GM19468 (cell line): ENCODE measurements at regions not wholly inside any gene's neighbourhood (a gene's known extent, or its start where the extent isn't known, plus 50 kb on each side); places are given as distances from the start of the nearest gene placed in this dataset.
"Not testable (repeated sequence)": the region's sequence is repeated elsewhere in the genome, so short reads cannot be mapped to it uniquely, and the experiment has no call there.

ENCODE experiments used
- ATAC-seq: cut with Tn5 transposase; IDR thresholded peaks from one replicate; pipeline ENCODE4 v1.9.1; 2021; ENCODE audit warnings: mild to moderate bottlenecking, moderate library complexity, moderate number of reproducible peaks; ENCODE audit not compliant: unreplicated experiment; ENCODE audit errors: extremely low read depth

GRCh38 chr7:86391813-86392212, 251.9 kb upstream of the GRM3 start:
- no peak for ATAC-seq

DNA sequence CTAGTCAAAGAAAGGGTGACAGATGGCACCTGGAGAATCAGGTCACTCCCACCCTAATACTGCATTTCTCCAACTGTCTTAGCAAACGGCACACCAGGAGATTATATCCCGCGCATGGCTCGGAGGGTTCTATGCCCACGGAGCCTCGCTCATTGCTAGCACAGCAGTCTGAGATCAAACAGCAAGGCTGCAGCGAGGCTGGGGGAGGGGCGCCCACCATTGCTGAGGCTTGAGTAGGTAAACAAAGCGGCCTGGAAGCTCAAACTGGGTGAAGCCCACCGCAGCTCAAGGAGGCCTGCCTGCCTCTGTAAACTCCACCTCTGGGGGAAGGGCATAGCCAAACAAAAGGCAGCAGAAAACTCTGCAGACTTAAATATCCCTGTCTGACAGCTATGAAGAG, 268.1 kb upstream of the GRM3 start:
- ATAC-seq = not testable (repeated sequence)

GRCh38 chr7:86372262-86372661, 271.4 kb upstream of the GRM3 start:
- ATAC-seq = no peak

GRCh38 chr7:86366946-86367345, 276.8 kb upstream of the GRM3 start:
- ATAC-seq = no peak

DNA sequence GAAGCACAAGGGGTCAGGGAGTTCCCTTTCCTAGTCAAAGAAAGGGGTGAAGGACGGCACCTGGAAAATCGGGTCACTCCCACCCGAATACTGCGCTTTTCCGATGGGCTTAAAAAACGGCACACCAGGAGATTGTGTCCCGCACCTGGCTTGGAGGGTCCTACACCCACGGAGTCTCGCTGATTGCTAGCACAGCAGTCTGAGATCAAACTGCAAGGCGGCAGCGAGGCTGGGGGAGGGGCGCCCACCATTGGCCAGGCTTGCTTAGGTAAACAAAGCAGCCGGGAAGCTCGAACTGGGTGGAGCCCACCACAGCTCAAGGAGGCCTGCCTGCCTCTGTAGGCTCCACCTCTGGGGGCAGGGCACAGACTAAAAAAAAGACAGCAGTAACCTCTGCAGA, 303.3 kb upstream of the GRM3 start:
- ATAC-seq = not testable (repeated sequence)

- no peak for ATAC-seq
Observed at GRCh38 chr7:86339051-86339450, 304.7 kb upstream of the GRM3 start.

- ATAC-seq = no peak
Observed at GRCh38 chr7:86328801-86329433, 314.8 kb upstream of the GRM3 start.

DNA sequence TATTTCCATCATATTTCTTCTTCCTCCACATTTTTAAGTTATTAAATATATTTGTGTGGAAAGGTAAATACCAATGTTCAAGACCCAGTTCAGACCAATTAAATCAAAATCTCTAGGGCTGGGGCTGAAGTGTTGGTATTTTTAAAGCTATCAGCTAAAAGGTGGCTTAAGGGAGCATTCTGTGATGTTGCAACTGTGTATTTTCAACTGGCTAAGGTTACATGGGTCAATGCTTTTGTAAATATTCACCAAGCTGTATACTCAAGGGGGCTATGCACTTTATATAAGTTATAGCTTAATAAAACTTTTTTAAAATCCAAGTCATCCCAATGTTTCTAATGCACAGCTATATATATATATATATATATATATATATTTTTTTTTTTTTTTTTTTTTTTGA, 316.9 kb upstream of the GRM3 start:
- no peak for ATAC-seq

- ATAC-seq = no peak
Observed at GRCh38 chr7:86320889-86321288, 322.8 kb upstream of the GRM3 start.

- no peak for ATAC-seq
Observed at GRCh38 chr7:86320341-86320740, 323.4 kb upstream of the GRM3 start.

GRCh38 chr7:86313842-86314241, 329.9 kb upstream of the GRM3 start:
- ATAC-seq = no peak

GRCh38 chr7:86301301-86301700, 342.4 kb upstream of the GRM3 start:
- no peak for ATAC-seq

- no peak for ATAC-seq
Observed at GRCh38 chr7:86295526-86295925, 348.2 kb upstream of the GRM3 start.

GRCh38 chr7:86282014-86282682, 361.6 kb upstream of the GRM3 start:
- ATAC-seq = no peak

- no peak for ATAC-seq
Observed at GRCh38 chr7:86280150-86280549, 363.6 kb upstream of the GRM3 start.

GRCh38 chr7:86262781-86263180, 380.9 kb upstream of the GRM3 start:
- no peak for ATAC-seq

DNA sequence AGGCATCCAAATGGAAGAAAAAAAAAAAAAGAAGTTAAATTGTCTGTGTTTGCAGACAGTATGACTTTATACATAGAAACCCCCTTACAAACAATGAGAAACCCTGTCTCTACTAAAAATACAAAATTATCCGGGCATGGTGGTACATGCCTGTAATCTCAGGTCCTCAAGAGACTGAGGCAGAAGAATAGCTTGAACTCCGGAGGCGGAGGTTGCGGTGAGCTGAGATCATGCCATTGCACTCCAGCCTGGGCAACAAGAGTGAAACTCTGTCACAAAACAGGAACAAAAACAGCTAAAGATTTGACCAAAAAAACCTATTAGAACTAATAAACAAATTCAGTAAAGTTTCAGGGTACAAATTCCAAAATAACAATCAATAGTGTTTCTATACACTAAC, 385.8 kb upstream of the GRM3 start:
- no peak for ATAC-seq

GRCh38 chr7:86252406-86252805, 391.3 kb upstream of the GRM3 start:
- no peak for ATAC-seq

GRCh38 chr7:86248977-86249376, 394.7 kb upstream of the GRM3 start:
- ATAC-seq = no peak

DNA sequence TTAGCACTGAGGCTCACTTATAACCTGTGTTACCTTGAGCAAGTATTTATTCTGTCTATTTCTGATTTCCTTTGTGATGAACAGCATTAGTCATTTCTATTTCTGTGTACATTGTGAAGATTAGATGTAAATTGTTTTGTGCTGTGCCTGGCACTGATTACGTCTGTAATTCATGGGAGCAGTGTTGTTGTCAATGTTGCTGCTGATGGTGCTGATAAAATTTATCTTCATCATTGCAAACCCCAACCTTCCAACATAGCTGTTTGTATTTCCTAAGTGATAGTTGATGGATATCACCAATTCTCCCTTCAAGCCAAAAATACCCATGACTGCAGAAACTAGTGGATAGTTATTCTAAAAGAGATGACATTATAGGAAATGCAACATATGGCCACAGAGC, 400.5 kb upstream of the GRM3 start:
- ATAC-seq = no peak

- no peak for ATAC-seq
Observed at GRCh38 chr7:86226191-86226590, 417.5 kb upstream of the GRM3 start.

- no peak for ATAC-seq
Observed at GRCh38 chr7:86222806-86223205, 420.9 kb upstream of the GRM3 start.
